ENCODE measurements at regions not wholly inside any gene's neighbourhood (a gene's known extent, or its start where the extent isn't known, plus 50 kb on each side); places are given as distances from the start of the nearest gene placed in this dataset.
"Not testable (repeated sequence)": the region's sequence is repeated elsewhere in the genome, so short reads cannot be mapped to it uniquely, and the experiment has no call there.

DNA sequence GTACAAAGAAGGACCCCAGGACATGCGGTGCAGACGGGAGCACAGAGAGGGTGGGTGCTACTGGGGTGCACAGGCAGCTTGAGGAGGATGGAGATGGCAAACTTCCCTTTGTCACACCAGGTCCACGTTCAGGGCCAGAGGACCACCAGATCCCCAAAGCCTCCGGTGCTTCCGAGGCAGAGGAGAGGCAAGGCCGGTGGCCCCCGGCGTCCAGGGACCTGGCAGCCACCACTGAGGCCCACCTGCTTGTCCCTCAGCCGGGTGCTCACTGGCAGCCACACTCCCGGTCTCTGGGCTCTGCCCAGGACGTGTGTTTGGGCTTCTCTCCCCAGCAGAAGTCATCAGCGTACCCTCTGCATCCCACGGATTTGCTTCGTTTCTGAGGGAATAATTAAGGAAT, 571.1 kb downstream of the TUBA3C start:
- TF ChIP-seq, protein P1, sequence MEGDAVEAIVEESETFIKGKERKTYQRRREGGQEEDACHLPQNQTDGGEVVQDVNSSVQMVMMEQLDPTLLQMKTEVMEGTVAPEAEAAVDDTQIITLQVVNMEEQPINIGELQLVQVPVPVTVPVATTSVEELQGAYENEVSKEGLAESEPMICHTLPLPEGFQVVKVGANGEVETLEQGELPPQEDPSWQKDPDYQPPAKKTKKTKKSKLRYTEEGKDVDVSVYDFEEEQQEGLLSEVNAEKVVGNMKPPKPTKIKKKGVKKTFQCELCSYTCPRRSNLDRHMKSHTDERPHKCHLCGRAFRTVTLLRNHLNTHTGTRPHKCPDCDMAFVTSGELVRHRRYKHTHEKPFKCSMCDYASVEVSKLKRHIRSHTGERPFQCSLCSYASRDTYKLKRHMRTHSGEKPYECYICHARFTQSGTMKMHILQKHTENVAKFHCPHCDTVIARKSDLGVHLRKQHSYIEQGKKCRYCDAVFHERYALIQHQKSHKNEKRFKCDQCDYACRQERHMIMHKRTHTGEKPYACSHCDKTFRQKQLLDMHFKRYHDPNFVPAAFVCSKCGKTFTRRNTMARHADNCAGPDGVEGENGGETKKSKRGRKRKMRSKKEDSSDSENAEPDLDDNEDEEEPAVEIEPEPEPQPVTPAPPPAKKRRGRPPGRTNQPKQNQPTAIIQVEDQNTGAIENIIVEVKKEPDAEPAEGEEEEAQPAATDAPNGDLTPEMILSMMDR (IDR thresholded peaks at IDR 0.05), result not testable (repeated sequence)
- TF ChIP-seq POLR2A (IDR thresholded peaks at IDR 0.05), result not testable (repeated sequence)
